DLD1 (cell line): ENCODE measurements at regions not wholly inside any gene's neighbourhood (a gene's known extent, or its start where the extent isn't known, plus 50 kb on each side); places are given as distances from the start of the nearest gene placed in this dataset.

ENCODE experiments used
- in situ Hi-C: cut with HindIII; loops from 2 replicates; pipeline ENCODE4 v1.10.0; 2017; ENCODE audit warnings: low sequenced_read_pairs

DNA sequence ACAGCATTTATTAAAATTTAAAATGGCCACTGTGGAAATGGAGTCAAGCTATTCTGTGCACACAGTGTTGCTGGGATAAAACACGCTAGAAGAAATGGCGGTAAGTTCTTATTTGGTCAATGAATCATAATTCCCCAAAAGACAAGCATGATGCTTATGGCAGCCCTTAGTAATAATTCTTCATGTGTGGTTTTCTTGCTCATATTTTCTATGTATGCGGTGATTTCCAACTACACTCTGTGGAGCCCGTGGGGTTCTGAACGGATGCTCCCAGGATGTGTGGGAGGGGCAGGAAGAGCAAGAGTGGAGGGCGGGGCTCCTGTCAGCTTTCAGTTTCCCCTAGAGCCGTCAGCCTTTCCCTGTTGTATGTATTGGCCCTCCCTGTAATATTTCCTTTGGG, 91.7 kb upstream of the RMDN2 start:
- in situ Hi-C loops, result loop anchor here (25.0 kb wide), 1 partner anchor 421 kb away; no protein-coding TSS in a partner anchor

DNA sequence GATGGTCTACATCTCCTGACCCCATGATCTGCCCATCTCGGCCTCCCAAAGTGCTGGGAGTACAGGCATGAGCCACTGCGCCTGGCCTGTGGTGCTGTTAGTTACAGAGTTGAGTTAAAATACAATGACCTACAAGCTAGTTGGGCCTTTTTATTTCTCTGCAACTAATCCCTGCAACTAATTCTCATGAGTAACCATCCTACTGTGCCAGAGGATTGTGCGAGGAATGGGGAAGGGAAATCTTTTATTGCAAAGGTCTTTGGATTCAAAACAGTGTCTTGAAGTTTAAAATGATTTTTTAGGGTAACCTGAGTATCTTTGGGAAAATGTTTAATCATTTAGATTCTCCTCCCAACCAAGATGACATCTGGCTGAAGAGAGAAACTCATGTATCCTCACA, 88.8 kb upstream of the RMDN2 start:
- in situ Hi-C loops, result loop anchor here (25.0 kb wide), 1 partner anchor 424 kb away; no protein-coding TSS in a partner anchor

- in situ Hi-C loops, result loop anchor here (25.0 kb wide), 1 partner anchor 424 kb away; no protein-coding TSS in a partner anchor
Measured at GRCh38 chr2:37836711-37837110, 88.4 kb upstream of the RMDN2 start.

DNA sequence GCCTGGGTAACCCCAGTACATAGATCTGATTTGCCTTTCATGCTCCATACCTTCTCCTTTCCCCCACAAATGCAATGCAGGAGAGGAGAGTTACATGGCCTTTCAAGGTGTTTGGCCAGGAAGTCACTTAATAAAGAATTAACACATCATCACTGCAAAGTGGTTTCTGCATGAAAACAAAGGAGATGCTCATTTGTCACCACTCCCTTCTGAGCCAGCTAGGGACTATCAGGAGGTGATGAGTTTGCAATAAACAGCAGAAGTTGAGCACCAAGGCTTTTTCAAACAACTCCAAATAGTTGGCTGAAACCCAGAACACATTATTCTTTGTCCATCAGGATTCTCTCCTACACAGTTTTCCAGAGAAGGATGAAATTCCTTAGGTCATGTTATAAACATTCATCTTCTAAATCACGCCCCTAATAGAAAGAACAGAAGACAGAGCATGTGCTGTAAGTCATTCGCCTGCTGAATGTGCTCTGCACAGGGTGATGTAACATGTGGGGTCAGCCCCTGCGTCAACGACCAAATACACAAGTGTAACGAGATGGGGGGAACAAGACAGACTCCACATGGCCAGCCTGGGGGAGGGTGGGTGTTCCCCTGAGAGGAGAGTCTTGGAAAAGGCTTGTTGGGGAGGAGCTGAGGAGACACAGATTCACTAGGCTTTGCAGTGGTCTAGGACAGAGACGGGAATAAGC, 87.3 kb upstream of the RMDN2 start:
- in situ Hi-C loops, result loop anchor here (25.0 kb wide), 1 partner anchor 425 kb away; no protein-coding TSS in a partner anchor

GRCh38 chr2:37838541-37839167, 86.4 kb upstream of the RMDN2 start:
- in situ Hi-C loops, result loop anchor here (25.0 kb wide), 1 partner anchor 426 kb away; no protein-coding TSS in a partner anchor

DNA sequence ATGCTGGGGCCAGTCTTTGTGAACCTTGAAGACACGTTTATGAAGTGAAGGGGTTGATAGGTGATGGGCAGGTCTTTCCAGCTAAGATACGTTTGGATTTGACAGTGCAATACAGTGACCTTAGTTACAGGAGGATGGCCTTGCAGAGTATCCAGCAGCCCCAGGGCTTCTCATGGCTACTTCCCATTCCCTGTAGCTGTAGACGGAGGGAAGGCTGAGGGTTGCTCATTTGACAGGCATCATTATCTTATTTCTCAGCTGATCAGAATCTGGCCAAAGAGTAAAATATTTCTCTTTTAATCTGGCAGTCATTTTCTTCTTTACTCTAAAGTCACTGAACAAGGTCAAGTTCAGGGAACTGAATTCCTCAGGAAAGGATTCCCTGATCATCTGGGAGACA, 85.1 kb upstream of the RMDN2 start:
- in situ Hi-C loops, result loop anchor here (25.0 kb wide), 1 partner anchor 428 kb away; no protein-coding TSS in a partner anchor

DNA sequence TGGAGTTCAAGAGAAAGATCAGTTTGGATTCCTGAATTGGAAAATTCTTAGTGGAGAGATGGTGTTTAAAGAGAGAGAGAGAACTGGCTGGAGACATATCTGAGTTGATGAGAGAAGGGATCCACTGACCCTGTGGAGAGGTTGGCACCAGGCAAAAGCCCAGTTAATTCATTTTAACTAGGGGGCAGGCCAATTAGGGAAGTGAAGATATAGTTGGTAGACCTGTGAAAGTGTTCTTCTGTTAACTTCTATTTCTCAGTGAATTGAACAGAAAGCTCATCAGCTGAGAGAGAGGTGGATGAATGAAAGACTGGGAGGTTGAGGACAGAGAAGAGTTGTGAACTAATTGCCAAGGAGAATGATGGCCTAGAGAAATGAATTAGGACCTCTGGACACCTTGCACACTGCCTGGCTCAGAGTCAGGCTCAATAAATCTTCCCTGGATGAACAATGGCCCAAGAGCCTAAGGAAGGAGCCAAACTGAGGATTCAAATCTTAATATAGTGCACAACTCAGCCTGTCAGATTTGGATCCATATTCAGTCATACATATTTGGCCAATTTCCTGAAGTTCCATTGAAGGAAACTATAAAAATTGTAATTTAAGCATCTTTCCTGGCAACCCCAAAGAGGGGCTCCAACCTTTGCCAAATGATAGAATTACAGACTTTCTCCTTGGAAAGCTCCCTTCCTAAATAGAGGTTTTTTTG, 82.2 kb upstream of the RMDN2 start:
- in situ Hi-C loops, result loop anchor here (25.0 kb wide), 1 partner anchor 431 kb away; no protein-coding TSS in a partner anchor

DNA sequence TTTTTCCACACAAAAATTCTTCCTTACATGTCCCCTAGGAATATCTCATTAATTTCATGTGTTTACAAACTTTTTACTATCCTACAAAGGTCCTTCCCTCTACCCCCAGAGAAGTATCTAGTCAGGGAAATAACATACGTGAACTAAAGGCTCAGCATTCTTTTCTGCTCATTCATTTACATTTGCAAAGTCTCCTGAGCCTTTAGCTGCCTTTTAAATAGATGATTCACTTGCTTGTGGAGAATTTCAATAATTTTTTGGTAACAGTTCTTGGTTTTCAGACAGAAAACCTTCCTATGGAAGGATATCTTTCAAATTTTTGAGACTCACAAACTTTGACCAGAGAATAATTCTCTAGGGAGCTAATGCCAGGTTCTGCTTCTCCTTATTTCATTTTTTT, 81.5 kb upstream of the RMDN2 start:
- in situ Hi-C loops, result loop anchor here (25.0 kb wide), 1 partner anchor 431 kb away; no protein-coding TSS in a partner anchor

DNA sequence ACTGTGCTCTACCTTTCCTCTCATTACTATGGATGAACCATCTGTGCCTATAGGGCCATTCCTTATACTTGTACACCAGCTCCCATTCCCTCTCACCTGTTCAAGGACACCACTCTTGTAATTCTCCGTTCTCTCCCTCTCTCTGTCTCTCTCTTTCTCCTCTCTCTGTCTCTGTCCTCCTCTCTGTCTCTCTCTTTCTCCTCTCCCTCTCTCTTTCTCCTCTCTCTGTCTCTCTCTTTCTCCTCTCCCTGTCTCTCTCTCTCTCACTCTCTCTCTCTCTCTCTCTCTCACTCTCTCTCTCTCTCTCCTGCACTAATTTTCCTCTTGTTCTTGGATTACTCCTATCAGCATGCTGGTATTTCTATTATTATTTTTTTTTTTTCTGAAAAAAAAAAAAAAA, 78.9 kb upstream of the RMDN2 start:
- in situ Hi-C loops, result loop anchor here (25.0 kb wide), 1 partner anchor 434 kb away; no protein-coding TSS in a partner anchor

GRCh38 chr2:37847792-37848191, 77.3 kb upstream of the RMDN2 start:
- in situ Hi-C loops, result loop anchor here (25.0 kb wide), 1 partner anchor 435 kb away; no protein-coding TSS in a partner anchor

DNA sequence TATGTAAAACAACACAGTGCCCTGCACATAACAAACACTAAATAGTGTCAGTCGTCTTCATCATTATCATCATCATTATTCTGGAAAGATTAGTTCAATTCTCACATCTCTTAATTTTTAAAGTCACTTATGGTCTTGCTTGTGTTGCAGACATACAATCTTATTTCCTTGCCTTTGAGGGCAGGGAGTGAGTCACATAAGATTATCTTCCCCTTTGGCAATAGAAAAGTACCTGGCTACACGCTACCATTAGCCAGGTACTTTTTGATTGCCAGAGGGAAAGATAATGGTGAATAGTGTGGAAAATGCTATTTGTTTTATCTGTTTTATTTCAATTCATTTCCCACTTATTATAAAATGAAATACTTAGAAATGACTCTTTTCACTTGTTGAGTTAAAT, 76.6 kb upstream of the RMDN2 start:
- in situ Hi-C loops, result loop anchor here (25.0 kb wide), 1 partner anchor 436 kb away; no protein-coding TSS in a partner anchor

DNA sequence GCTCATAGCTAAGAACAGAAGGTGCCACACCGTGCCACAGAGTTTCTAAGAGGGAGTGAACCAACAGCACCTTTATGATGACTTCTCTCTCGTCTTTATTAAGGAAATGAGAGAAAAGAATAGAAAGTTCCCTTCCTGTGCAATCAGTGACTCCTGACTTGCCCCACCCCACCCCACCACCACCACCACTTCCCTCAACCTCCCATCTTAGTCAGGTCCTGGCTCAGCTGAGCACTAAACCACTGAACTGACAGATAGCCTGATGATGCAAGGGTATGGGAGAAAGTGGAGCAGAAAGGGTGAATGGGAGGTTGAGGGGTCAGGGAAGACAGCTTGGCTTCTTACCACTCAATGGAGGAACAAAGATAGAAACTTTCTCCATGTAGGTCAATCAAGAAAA, 75.2 kb upstream of the RMDN2 start:
- in situ Hi-C loops, result loop anchor here (25.0 kb wide), 1 partner anchor 438 kb away; no protein-coding TSS in a partner anchor

DNA sequence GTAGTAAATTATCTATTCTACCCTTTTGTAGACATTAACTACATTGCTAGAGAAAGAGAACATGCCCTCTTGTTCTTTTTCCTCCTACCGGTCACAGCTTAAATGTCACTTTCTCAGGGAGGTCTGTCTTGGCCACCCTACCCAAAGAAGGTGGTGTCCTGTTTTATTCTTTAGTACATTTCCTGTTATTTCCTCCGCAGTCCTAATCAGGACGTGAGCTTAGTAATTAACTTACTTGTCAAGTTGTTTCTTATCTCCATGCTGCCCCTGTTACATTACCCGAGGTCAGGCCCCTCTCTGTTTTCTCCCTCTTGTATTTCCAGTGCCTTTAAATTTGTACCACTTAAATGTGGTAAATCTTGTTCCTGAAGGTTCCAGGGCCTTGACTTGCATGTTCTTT, 73.7 kb upstream of the RMDN2 start:
- in situ Hi-C loops, result no loop called here

GRCh38 chr2:37851828-37852584, 73.1 kb upstream of the RMDN2 start:
- in situ Hi-C loops, result no loop called here

GRCh38 chr2:37852585-37853014, 72.5 kb upstream of the RMDN2 start:
- in situ Hi-C loops, result no loop called here

- in situ Hi-C loops, result no loop called here
Measured at GRCh38 chr2:37854676-37855282, 70.3 kb upstream of the RMDN2 start.

- in situ Hi-C loops, result no loop called here
Measured at GRCh38 chr2:37855283-37856041, 69.6 kb upstream of the RMDN2 start.

GRCh38 chr2:37856101-37856751, 68.9 kb upstream of the RMDN2 start:
- in situ Hi-C loops, result no loop called here
